ENCODE measurements at regions not wholly inside any gene's neighbourhood (a gene's known extent, or its start where the extent isn't known, plus 50 kb on each side); places are given as distances from the start of the nearest gene placed in this dataset.

- TF ChIP-seq POLR2A (IDR thresholded peaks at IDR 0.05) (no peak), CTCF (IDR thresholded peaks at IDR 0.05) (no peak)
Observed at GRCh38 chr14:53278602-53279506, 125.7 kb upstream of the DDHD1 start.
